Cardiac septum (tissue), 1 donor: ENCODE measurements at regions not wholly inside any gene's neighbourhood (a gene's known extent, or its start where the extent isn't known, plus 50 kb on each side); places are given as distances from the start of the nearest gene placed in this dataset.

Experiments
- DNase-seq: peaks from one replicate; pipeline ENCODE4 v3.0.0-alpha.2; 2020; ENCODE audit warnings: low spot score
- intact Hi-C: fragments of 100-400 bp; cut with DNase I; formaldehyde crosslinking; loops from one replicate; pipeline ENCODE4 v1.14.0; 2022
- donor health status: DM: no; HTN: no; CAD: no.

- intact Hi-C loops = no loop called here
- no peak for DNase-seq
Measured at GRCh38 chr15:95503107-95503506, 827.4 kb upstream of the NR2F2 start.

GRCh38 chr15:95503640-95504225, 826.8 kb upstream of the NR2F2 start:
- intact Hi-C loops = no loop called here
- DNase-seq = no peak

GRCh38 chr15:95511671-95512070, 818.8 kb upstream of the NR2F2 start:
- intact Hi-C loops = no loop called here
- no peak for DNase-seq

GRCh38 chr15:95512906-95513305, 817.6 kb upstream of the NR2F2 start:
- DNase-seq = no peak
- intact Hi-C loops = no loop called here

- DNase-seq = no peak
- intact Hi-C loops = no loop called here
Measured at GRCh38 chr15:95519887-95520286, 810.6 kb upstream of the NR2F2 start.

- intact Hi-C loops = no loop called here
- no peak for DNase-seq
Measured at GRCh38 chr15:95520511-95520910, 810.0 kb upstream of the NR2F2 start.

GRCh38 chr15:95520922-95521321, 809.6 kb upstream of the NR2F2 start:
- no peak for DNase-seq
- intact Hi-C loops = no loop called here

- intact Hi-C loops = no loop called here
- DNase-seq = no peak
Measured at GRCh38 chr15:95522533-95522932, 808.0 kb upstream of the NR2F2 start.

- no peak for DNase-seq
- intact Hi-C loops = no loop called here
Measured at GRCh38 chr15:95528920-95529319, 801.6 kb upstream of the NR2F2 start.

- DNase-seq = no peak
- intact Hi-C loops = no loop called here
Measured at GRCh38 chr15:95536638-95537037, 793.9 kb upstream of the NR2F2 start.

GRCh38 chr15:95538693-95539092, 791.8 kb upstream of the NR2F2 start:
- intact Hi-C loops = no loop called here
- no peak for DNase-seq

- no peak for DNase-seq
- intact Hi-C loops = no loop called here
Measured at GRCh38 chr15:95541301-95541700, 789.2 kb upstream of the NR2F2 start.

- intact Hi-C loops = no loop called here
- no peak for DNase-seq
Measured at GRCh38 chr15:95549168-95549738, 781.2 kb upstream of the NR2F2 start.

- intact Hi-C loops = no loop called here
- no peak for DNase-seq
Measured at GRCh38 chr15:95550702-95551101, 779.8 kb upstream of the NR2F2 start.

- no peak for DNase-seq
Measured at GRCh38 chr15:95556225-95556624, 774.3 kb upstream of the NR2F2 start.

GRCh38 chr15:95556866-95557225, 773.7 kb upstream of the NR2F2 start:
- DNase-seq = no peak
- intact Hi-C loops = no loop called here

More at GRCh38 chr15:95556225-95556624, 774.3 kb upstream of the NR2F2 start:
- intact Hi-C loops = no loop called here

- DNase-seq = no peak
- intact Hi-C loops = no loop called here
Measured at GRCh38 chr15:95557226-95558046, 773.1 kb upstream of the NR2F2 start.

- no peak for DNase-seq
- intact Hi-C loops = no loop called here
Measured at GRCh38 chr15:95558131-95558530, 772.4 kb upstream of the NR2F2 start.

- intact Hi-C loops = no loop called here
Measured at GRCh38 chr15:95558916-95559315, 771.6 kb upstream of the NR2F2 start.

GRCh38 chr15:95559875-95560394, 770.6 kb upstream of the NR2F2 start:
- no peak for DNase-seq

More at GRCh38 chr15:95558916-95559315, 771.6 kb upstream of the NR2F2 start:
- DNase-seq = no peak

GRCh38 chr15:95561463-95561862, 769.0 kb upstream of the NR2F2 start:
- DNase-seq = no peak
- intact Hi-C loops = no loop called here

More at GRCh38 chr15:95559875-95560394, 770.6 kb upstream of the NR2F2 start:
- intact Hi-C loops = no loop called here
